ENCODE measurements at regions not wholly inside any gene's neighbourhood (a gene's known extent, or its start where the extent isn't known, plus 50 kb on each side); places are given as distances from the start of the nearest gene placed in this dataset.

DNA sequence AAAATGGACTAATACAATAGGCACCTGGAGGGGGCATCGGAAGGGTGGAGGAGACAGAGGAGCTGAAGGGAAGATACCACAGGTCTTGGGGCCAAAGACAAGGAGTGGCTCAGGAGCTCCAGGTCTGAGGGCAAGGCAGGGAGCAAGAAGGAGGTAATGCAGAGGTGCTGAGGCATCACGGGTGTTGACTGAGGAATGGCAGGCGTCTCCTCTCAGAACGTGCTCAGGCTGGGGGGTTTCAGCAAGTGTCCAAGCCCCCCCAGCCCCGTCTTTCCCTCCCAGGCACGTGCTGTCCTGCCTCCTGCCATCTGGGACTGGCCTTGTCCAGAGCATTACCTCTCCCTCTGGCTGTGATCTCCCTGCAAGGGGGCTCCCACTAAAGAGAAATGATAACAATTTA is 265.4 kb downstream of the DCDC2C start:
- no peak for ATAC-seq

GRCh38 chr2:3970791-3971651 is 267.6 kb downstream of the DCDC2C start:
- DNase-seq, result no peak
- Mint-ChIP-seq H3K27me3 (no peaks in the 10 kb centered on the region), H3K4me1 (no peaks in the 10 kb centered on the region), H3K27ac (no peak overlapping the region), H3K36me3 (ENCODE audit: low read depth) (no peaks in the 10 kb centered on the region), H3K4me3 (no peak overlapping the region)
- H3K9me3 ChIP-seq (ENCODE audit: control insufficient read depth, low read length, poor library complexity, severe bottlenecking), result no peaks in the 10 kb centered on the region
- no peak for ATAC-seq

More for the DNA sequence above, 265.4 kb downstream of the DCDC2C start:
- Mint-ChIP-seq H3K4me1 (no peaks in the 10 kb centered on the region), H3K27ac (no peak overlapping the region), H3K4me3 (no peak overlapping the region), H3K27me3 (no peaks in the 10 kb centered on the region), H3K36me3 (ENCODE audit: low read depth) (no peaks in the 10 kb centered on the region)
- no peak for DNase-seq
- H3K9me3 ChIP-seq (ENCODE audit: control insufficient read depth, low read length, poor library complexity, severe bottlenecking), result no peaks in the 10 kb centered on the region

- no peaks in the 10 kb centered on the region for H3K4me1 Mint-ChIP-seq
- H3K9me3 ChIP-seq (ENCODE audit: control insufficient read depth, low read length, poor library complexity, severe bottlenecking), result no peaks in the 10 kb centered on the region
- ATAC-seq (no peak), DNase-seq (no peak)
- H3K27ac Mint-ChIP-seq, result no peak overlapping the region
- no peaks in the 10 kb centered on the region for H3K36me3 Mint-ChIP-seq (ENCODE audit: low read depth)
- no peaks in the 10 kb centered on the region for H3K27me3 Mint-ChIP-seq
- no peak overlapping the region for H3K4me3 Mint-ChIP-seq
These were observed 268.3 kb downstream of the DCDC2C start for GRCh38 chr2:3971652-3972192.

DNA sequence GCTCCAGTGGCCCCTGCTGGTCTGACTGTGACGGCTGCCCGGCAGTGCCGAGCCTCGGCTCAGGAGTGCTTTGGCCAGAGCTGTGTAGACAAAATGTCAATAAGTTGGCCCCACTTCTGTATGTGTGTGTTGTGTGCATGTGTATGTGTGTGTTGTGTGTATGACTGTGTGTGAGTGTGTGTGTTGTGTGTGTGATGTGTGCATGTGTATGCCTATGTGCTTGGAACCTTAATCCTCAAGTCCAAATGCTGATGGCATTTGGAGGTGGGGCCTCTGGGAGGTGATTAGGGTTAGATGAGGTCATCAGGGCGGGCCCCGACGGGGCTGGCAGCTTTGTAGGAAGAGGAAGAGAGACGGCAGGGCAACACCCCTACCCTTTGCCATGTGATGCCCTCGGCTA is 269.0 kb downstream of the DCDC2C start:
- H3K4me1 Mint-ChIP-seq, result no peaks in the 10 kb centered on the region
- no peaks in the 10 kb centered on the region for H3K27me3 Mint-ChIP-seq
- DNase-seq (no peak), ATAC-seq (no peak)
- no peak overlapping the region for H3K27ac Mint-ChIP-seq
- no peaks in the 10 kb centered on the region for H3K9me3 ChIP-seq (ENCODE audit: control insufficient read depth, low read length, poor library complexity, severe bottlenecking)
- H3K4me3 Mint-ChIP-seq, result no peak overlapping the region
- H3K36me3 Mint-ChIP-seq (ENCODE audit: low read depth), result no peaks in the 10 kb centered on the region

DNA sequence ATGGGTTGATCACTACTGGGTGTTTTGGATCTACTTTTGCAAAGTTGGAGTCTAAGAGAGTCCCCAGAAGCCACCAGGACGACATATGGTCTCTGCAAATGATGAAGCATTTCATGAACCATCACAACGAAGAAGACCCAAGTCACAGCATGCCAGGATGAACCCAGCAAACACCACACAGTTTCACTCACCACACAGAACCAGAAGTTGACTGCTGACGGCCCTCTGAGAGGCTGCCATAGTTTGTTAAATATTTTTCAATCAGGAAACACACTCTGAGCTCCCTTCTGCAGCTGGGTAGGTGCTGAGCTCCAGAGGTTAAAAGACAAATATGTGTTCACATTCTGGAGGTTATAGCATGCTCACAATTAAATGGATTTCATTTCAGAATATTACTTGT is 271.4 kb downstream of the DCDC2C start:
- ATAC-seq, result no peak
- Mint-ChIP-seq H3K27me3 (no peaks in the 10 kb centered on the region), H3K4me1 (no peaks in the 10 kb centered on the region), H3K27ac (no peak overlapping the region), H3K36me3 (ENCODE audit: low read depth) (no peaks in the 10 kb centered on the region), H3K4me3 (no peak overlapping the region)
- no peak for DNase-seq
- no peaks in the 10 kb centered on the region for H3K9me3 ChIP-seq (ENCODE audit: control insufficient read depth, low read length, poor library complexity, severe bottlenecking)

GRCh38 chr2:3981446-3981987 is 278.1 kb downstream of the DCDC2C start:
- Mint-ChIP-seq H3K4me1 (no peaks in the 10 kb centered on the region), H3K27ac (no peak overlapping the region), H3K4me3 (no peak overlapping the region), H3K36me3 (ENCODE audit: low read depth) (no peaks in the 10 kb centered on the region), H3K27me3 (no peaks in the 10 kb centered on the region)
- no peak for DNase-seq
- ATAC-seq, result no peak
- H3K9me3 ChIP-seq (ENCODE audit: control insufficient read depth, low read length, poor library complexity, severe bottlenecking), result no peaks in the 10 kb centered on the region

DNA sequence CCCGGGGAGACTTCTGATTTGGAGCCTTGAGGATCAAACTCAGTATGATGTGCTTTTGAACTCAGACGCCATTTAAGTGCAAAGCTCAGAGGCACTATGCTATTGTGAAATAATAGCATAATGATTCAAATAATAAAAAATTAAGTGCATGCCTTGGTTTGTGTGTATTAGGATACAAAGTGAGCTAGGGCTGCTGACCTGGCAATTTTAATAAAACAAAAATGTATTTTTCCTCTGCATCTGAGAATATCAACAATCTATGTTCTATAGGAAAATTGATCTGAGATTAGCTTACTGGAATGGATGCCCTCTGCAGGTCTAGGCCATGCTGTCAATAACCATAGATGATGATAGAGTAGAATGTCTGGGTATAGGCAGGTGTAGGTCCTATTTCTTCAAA is 278.8 kb downstream of the DCDC2C start:
- H3K27me3 Mint-ChIP-seq, result no peaks in the 10 kb centered on the region
- no peaks in the 10 kb centered on the region for H3K4me1 Mint-ChIP-seq
- no peaks in the 10 kb centered on the region for H3K36me3 Mint-ChIP-seq (ENCODE audit: low read depth)
- no peak overlapping the region for H3K4me3 Mint-ChIP-seq
- ATAC-seq, result no peak
- DNase-seq, result no peak
- H3K27ac Mint-ChIP-seq, result no peak overlapping the region
- no peaks in the 10 kb centered on the region for H3K9me3 ChIP-seq (ENCODE audit: control insufficient read depth, low read length, poor library complexity, severe bottlenecking)

- no peak overlapping the region for H3K27ac Mint-ChIP-seq
- no peaks in the 10 kb centered on the region for H3K36me3 Mint-ChIP-seq (ENCODE audit: low read depth)
- no peaks in the 10 kb centered on the region for H3K9me3 ChIP-seq (ENCODE audit: control insufficient read depth, low read length, poor library complexity, severe bottlenecking)
- no peaks in the 10 kb centered on the region for H3K4me1 Mint-ChIP-seq
- H3K4me3 Mint-ChIP-seq, result no peak overlapping the region
- ATAC-seq (no peak), DNase-seq (no peak)
- no peaks in the 10 kb centered on the region for H3K27me3 Mint-ChIP-seq
These were observed 282.7 kb downstream of the DCDC2C start for GRCh38 chr2:3986063-3986462.

DNA sequence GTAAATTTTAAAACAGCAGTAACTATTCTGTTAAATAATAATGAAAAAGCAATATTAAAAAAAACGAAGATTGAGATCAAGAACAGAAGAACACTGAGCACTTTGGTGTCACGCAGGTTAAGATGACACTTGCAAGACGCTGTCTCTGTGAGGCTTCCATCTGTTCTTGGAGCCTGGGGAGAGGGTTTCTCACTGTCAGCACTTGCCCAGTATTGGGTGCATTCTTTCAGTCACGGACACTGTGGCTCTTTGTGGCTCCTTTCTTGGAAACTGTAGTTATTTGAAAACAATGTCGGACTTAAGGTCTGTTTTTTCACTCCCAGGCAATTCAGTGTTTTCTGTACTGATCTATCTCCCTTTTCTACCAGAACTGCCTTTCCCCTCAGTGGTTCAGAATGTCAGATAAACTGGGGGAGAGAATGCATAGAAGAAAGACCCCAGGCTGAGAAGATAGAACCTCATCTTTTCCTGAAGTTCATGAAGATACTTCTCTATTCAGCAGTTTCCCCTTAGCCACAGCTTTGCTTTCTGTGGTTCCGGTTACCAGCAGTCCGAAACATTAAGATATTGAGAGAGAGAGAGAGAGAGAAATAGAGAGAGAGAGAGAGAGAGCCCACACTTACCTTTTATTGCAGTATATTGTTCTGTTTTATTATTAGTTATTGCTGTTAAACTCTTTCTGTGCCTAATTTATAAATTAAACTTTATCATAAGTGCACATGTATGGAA is 283.3 kb downstream of the DCDC2C start:
- no peaks in the 10 kb centered on the region for H3K9me3 ChIP-seq (ENCODE audit: control insufficient read depth, low read length, poor library complexity, severe bottlenecking)
- no peaks in the 10 kb centered on the region for H3K27me3 Mint-ChIP-seq
- no peaks in the 10 kb centered on the region for H3K4me1 Mint-ChIP-seq
- ATAC-seq, result no peak
- H3K36me3 Mint-ChIP-seq (ENCODE audit: low read depth), result no peaks in the 10 kb centered on the region
- no peak for DNase-seq
- H3K27ac Mint-ChIP-seq, result no peak overlapping the region
- no peak overlapping the region for H3K4me3 Mint-ChIP-seq

DNA sequence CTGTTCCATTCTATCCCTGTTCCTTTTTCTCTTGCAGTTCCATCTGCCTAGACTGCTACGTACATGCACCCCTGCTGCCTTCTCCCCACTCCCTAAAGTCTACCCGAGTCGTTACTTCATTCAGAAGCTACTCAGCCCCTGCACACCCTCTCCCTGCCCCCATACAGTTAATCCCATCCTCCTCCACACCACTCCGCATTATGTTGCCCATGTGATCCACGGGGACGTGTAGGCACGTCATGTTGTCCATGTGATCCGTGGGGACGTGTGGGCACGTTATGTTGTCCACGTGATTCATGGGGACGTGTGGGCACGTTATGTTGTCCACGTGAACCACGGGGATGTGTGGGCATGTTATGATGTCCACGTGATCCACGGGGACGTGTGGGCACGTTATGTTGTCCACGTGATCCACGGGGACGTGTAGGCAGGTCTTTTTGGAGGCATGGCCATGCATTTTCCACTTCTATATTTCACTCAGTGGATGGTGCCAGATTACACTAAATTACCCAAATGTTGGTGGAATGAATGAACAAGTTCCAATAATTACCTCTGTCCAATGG is 299.5 kb downstream of the DCDC2C start:
- Mint-ChIP-seq H3K27ac (no peak overlapping the region), H3K4me3 (no peak overlapping the region)
- no peak for ATAC-seq

DNA sequence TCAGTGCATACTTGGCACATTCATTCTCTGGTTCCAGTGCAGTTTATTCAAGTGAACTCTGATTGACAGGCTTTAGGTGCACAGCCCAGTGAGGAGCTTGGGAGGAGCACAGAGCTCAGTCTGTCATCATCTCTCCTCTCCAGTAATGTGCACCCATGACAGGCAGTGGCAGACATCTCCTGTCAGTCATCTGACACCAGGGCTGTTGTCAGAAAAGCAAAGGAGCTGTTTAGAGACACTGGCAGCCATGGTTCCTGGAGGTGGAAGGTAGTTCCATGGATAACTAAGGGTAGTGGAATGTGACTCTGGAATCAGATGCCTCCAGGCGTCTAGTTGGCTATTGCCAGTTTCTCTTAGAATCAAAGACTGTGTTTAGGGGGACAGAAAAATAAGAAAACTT is 308.8 kb downstream of the DCDC2C start:
- DNase-seq (no peak), ATAC-seq (no peak)
- Mint-ChIP-seq H3K27ac (no peak overlapping the region), H3K27me3 (no peaks in the 10 kb centered on the region), H3K36me3 (ENCODE audit: low read depth) (no peaks in the 10 kb centered on the region), H3K4me3 (no peak overlapping the region), H3K4me1 (no peaks in the 10 kb centered on the region)
- no peaks in the 10 kb centered on the region for H3K9me3 ChIP-seq (ENCODE audit: control insufficient read depth, low read length, poor library complexity, severe bottlenecking)

More for the DNA sequence above, 299.5 kb downstream of the DCDC2C start:
- Mint-ChIP-seq H3K27me3 (no peaks in the 10 kb centered on the region), H3K36me3 (ENCODE audit: low read depth) (no peaks in the 10 kb centered on the region), H3K4me1 (no peaks in the 10 kb centered on the region)
- no peaks in the 10 kb centered on the region for H3K9me3 ChIP-seq (ENCODE audit: control insufficient read depth, low read length, poor library complexity, severe bottlenecking)
- DNase-seq, result no peak

DNA sequence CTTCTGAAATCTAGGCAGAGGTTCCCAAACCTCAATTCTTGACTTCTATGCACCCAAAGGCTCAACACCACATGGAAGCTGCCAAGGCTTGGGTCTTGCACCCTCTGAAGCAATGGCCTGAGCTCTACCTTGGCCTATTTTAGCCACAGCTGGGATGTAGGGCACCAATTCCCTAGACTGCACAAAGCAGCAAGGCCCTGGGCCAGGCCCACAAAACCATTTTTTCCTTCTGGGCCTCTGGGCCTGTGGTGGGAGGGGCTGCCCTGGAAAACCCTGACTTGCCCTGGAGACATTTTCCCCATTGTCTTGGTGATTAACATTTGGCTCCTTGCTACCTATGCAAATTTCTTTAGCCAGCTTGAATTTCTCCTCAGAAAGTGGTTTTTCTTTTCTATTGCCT is 315.2 kb downstream of the DCDC2C start:
- Mint-ChIP-seq H3K27me3 (no peaks in the 10 kb centered on the region), H3K27ac (no peak overlapping the region), H3K4me3 (no peak overlapping the region), H3K4me1 (no peaks in the 10 kb centered on the region), H3K36me3 (ENCODE audit: low read depth) (no peaks in the 10 kb centered on the region)
- DNase-seq (no peak), ATAC-seq (no peak)
- no peaks in the 10 kb centered on the region for H3K9me3 ChIP-seq (ENCODE audit: control insufficient read depth, low read length, poor library complexity, severe bottlenecking)

GRCh38 chr2:4020153-4020552 is 316.8 kb downstream of the DCDC2C start:
- Mint-ChIP-seq H3K4me3 (no peak overlapping the region), H3K27me3 (no peaks in the 10 kb centered on the region), H3K27ac (no peak overlapping the region), H3K4me1 (no peaks in the 10 kb centered on the region), H3K36me3 (ENCODE audit: low read depth) (no peaks in the 10 kb centered on the region)
- H3K9me3 ChIP-seq (ENCODE audit: control insufficient read depth, low read length, poor library complexity, severe bottlenecking), result no peaks in the 10 kb centered on the region
- ATAC-seq (no peak), DNase-seq (no peak)

Data from T-helper 17 cell (primary cell).